Astrocyte (in vitro differentiated cells and primary cell): ENCODE measurements at regions not wholly inside any gene's neighbourhood (a gene's known extent, or its start where the extent isn't known, plus 50 kb on each side); places are given as distances from the start of the nearest gene placed in this dataset.

ENCODE experiments used
- DNase-seq: peaks from one replicate; pipeline ENCODE4 v3.0.0-alpha.2; 2010; ENCODE audit warnings: low read depth
- FAIRE-seq: peaks from 2 replicates; lab custom pipeline; 2011; peaks lifted over from hg19 to GRCh38; lab: Jason Lieb, UNC
- H2AFZ ChIP-seq: 2 replicates; pipeline ENCODE4 v1.6.0; 2012; ENCODE audit warnings: low read depth, low read length, inconsistent platforms
- H3K27ac ChIP-seq: 2 replicates; pipeline ENCODE4 v1.5.1; 2011; ENCODE audit warnings: low read depth, low read length, inconsistent platforms
- H3K27me3 ChIP-seq: 2 replicates; pipeline ENCODE4 v1.6.0; 2011; ENCODE audit warnings: low read length, inconsistent platforms; ENCODE audit not compliant: insufficient read depth
- H3K36me3 ChIP-seq: 2 replicates; pipeline ENCODE4 v1.5.1; 2011; ENCODE audit warnings: low read length, inconsistent platforms; ENCODE audit not compliant: insufficient read depth
- H3K4me1 ChIP-seq: 2 replicates; pipeline ENCODE4 v1.5.1; 2011; ENCODE audit warnings: low read length, inconsistent platforms; ENCODE audit not compliant: insufficient read depth
- H3K4me2 ChIP-seq: 2 replicates; pipeline ENCODE4 v1.6.0; 2012; ENCODE audit warnings: low read length, inconsistent platforms
- H3K4me3 ChIP-seq: 2 replicates; pipeline ENCODE4 v1.5.1; 2011; ENCODE audit warnings: low read depth, mild to moderate bottlenecking, low read length, inconsistent platforms; ENCODE audit not compliant: insufficient read depth
- H3K79me2 ChIP-seq: 2 replicates; pipeline ENCODE4 v1.6.0; 2012; ENCODE audit warnings: mild to moderate bottlenecking, low read length, inconsistent platforms; ENCODE audit not compliant: insufficient read depth
- H3K9ac ChIP-seq: 2 replicates; pipeline ENCODE4 v1.6.0; 2012; ENCODE audit warnings: mild to moderate bottlenecking, low read length, inconsistent platforms
- H3K9me3 ChIP-seq: 2 replicates; pipeline ENCODE4 v1.5.1; 2012; ENCODE audit warnings: low read depth, mild to moderate bottlenecking, low read length, inconsistent platforms; ENCODE audit not compliant: insufficient read depth
- H4K20me1 ChIP-seq: 2 replicates; pipeline ENCODE4 v1.6.0; 2012; ENCODE audit warnings: low read length, inconsistent platforms; ENCODE audit not compliant: insufficient read depth
- H3K27ac Mint-ChIP-seq: one replicate; pipeline ENCODE4 v1.8.0; 2021; ENCODE audit warnings: mild to moderate bottlenecking, mixed read lengths; ENCODE audit not compliant: unreplicated experiment
- H3K27me3 Mint-ChIP-seq: one replicate; pipeline ENCODE4 v1.8.0; 2021; ENCODE audit warnings: low read depth, mixed read lengths; ENCODE audit not compliant: unreplicated experiment
- H3K36me3 Mint-ChIP-seq: one replicate; pipeline ENCODE4 v1.8.0; 2021; ENCODE audit warnings: low read depth, mixed read lengths; ENCODE audit not compliant: unreplicated experiment
- H3K4me1 Mint-ChIP-seq: one replicate; pipeline ENCODE4 v1.8.0; 2021; ENCODE audit warnings: low read depth, mixed read lengths; ENCODE audit not compliant: unreplicated experiment
- H3K4me3 Mint-ChIP-seq: one replicate; pipeline ENCODE4 v1.8.0; 2021; ENCODE audit warnings: mild to moderate bottlenecking, moderate library complexity, mixed read lengths; ENCODE audit not compliant: unreplicated experiment
- H3K9me3 Mint-ChIP-seq: one replicate; pipeline ENCODE4 v1.8.0; 2021; ENCODE audit warnings: mild to moderate bottlenecking, mixed read lengths; ENCODE audit not compliant: unreplicated experiment
- EZH2 ChIP-seq: IDR thresholded peaks from 2 replicates; pipeline ENCODE4 v1.6.1; 2012; ENCODE audit warnings: mild to moderate bottlenecking, low read length, inconsistent platforms; ENCODE audit not compliant: insufficient read depth
- TF ChIP-seq, protein P1 (sequence below): IDR thresholded peaks from 2 replicates; pipeline ENCODE4 v1.5.1; 2011; ENCODE audit warnings: low read depth, mild to moderate bottlenecking, inconsistent platforms, low read length, moderate library complexity; ENCODE audit not compliant: insufficient read depth

DNA sequence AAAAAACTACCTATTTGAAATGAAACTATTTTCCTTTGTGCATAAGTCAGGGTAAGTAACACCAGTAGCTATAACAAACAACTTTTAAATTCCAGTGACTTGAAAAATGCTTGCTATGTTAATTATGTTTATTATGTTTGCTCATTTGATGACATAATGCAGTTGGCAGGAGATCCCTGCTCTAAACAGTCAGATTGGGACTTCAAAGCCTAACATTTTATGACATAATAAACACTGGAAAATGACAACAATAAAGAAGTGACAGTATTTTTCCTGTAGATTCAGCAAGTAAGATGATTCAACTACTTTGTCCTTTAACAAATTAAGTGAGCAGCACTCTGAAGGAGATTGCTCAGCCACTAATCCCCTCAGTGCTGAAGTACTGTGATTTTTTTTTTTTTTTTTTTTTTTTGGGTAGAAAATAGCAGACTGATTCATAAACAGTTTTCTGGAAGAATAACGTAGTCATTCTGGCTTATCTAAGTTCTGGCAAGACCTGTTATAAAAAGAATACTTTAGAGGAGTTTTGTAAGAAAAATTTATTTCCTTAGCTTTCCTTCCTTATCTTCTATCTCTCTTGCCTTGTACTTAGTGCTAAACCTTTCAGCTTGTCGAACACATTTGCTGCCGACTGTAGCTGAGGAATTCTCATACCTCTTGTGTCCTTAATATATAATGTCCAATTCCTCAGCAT lies 207.2 kb downstream of the PTGER3 start:
- no peak for DNase-seq
- H3K27ac ChIP-seq, result no peak overlapping the region
- no peak for FAIRE-seq
- no peaks in the 10 kb centered on the region for H3K36me3 ChIP-seq
- TF ChIP-seq EZH2, result no peak
- TF ChIP-seq, protein P1, sequence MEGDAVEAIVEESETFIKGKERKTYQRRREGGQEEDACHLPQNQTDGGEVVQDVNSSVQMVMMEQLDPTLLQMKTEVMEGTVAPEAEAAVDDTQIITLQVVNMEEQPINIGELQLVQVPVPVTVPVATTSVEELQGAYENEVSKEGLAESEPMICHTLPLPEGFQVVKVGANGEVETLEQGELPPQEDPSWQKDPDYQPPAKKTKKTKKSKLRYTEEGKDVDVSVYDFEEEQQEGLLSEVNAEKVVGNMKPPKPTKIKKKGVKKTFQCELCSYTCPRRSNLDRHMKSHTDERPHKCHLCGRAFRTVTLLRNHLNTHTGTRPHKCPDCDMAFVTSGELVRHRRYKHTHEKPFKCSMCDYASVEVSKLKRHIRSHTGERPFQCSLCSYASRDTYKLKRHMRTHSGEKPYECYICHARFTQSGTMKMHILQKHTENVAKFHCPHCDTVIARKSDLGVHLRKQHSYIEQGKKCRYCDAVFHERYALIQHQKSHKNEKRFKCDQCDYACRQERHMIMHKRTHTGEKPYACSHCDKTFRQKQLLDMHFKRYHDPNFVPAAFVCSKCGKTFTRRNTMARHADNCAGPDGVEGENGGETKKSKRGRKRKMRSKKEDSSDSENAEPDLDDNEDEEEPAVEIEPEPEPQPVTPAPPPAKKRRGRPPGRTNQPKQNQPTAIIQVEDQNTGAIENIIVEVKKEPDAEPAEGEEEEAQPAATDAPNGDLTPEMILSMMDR, result no peak
- no peaks in the 10 kb centered on the region for H3K4me1 ChIP-seq
- peaks cover 1% of the 10 kb centered on the region for H3K9me3 Mint-ChIP-seq
- H3K4me3 ChIP-seq, result no peak overlapping the region
- H2AFZ ChIP-seq, result no peak overlapping the region
- H3K4me2 ChIP-seq, result no peak overlapping the region
- H3K27ac Mint-ChIP-seq, result no peak overlapping the region
- H3K27me3 Mint-ChIP-seq, result no peaks in the 10 kb centered on the region
- H3K79me2 ChIP-seq, result no peaks in the 10 kb centered on the region
- no peaks in the 10 kb centered on the region for H4K20me1 ChIP-seq
- H3K27me3 ChIP-seq, result no peaks in the 10 kb centered on the region
- no peaks in the 10 kb centered on the region for H3K9me3 ChIP-seq
- no peaks in the 10 kb centered on the region for H3K36me3 Mint-ChIP-seq
- no peak overlapping the region for H3K4me3 Mint-ChIP-seq
- no peak overlapping the region for H3K9ac ChIP-seq
- H3K4me1 Mint-ChIP-seq, result peaks cover 14% of the 10 kb centered on the region

DNA sequence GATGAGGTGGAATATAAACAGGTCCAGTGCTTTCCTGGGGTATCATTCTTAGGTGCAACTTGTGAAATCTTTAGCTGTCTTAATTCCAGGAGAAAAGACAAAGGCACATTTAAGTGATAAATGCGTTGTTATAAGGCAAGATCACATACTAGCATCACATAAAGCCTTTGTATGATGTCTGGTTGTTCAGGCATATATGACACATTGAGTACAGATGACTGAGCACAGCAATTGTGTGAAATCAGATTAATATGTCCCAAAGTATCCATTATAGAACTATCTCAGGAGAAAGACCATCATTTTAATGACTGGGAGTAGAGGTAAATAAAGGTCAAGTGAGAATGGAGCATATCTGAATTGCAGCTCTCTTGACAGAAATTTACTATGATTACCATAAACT lies 205.1 kb downstream of the PTGER3 start:
- Histone ChIP-seq H3K9ac (no peak overlapping the region), H3K9me3 (no peaks in the 10 kb centered on the region), H3K79me2 (no peaks in the 10 kb centered on the region), H3K4me2 (no peak overlapping the region), H3K4me3 (no peak overlapping the region), H2AFZ (no peak overlapping the region), H3K36me3 (no peaks in the 10 kb centered on the region), H3K4me1 (no peaks in the 10 kb centered on the region), H4K20me1 (no peaks in the 10 kb centered on the region), H3K27ac (no peak overlapping the region), H3K27me3 (no peaks in the 10 kb centered on the region)
- no peak for FAIRE-seq
- DNase-seq, result no peak
- Mint-ChIP-seq H3K27ac (no peak overlapping the region), H3K4me1 (peaks cover 14% of the 10 kb centered on the region), H3K36me3 (no peaks in the 10 kb centered on the region), H3K4me3 (no peak overlapping the region), H3K9me3 (peaks cover 1% of the 10 kb centered on the region), H3K27me3 (no peaks in the 10 kb centered on the region)
- TF ChIP-seq, protein P1, result no peak
- no peak for TF ChIP-seq EZH2

DNA sequence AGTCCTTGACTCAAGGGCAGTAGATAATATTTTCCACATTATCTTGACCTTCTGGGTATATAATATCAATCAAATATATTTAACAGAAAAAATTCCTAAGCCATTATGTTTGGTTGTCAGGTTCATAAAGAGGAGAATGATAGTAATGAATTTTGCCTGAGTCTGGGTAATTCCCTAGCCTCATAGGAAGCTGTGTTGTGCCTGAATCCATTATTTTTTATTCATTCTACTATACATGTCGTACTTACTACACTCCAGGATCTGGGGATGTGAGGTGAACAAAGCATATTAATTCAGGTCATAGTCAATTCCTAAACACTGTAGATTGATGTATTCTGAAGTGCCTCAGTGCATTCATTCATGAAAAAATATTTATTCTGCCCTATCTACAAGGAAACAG lies 204.2 kb downstream of the PTGER3 start:
- no peak for FAIRE-seq
- H3K4me3 Mint-ChIP-seq, result no peak overlapping the region
- Histone ChIP-seq H3K27me3 (no peaks in the 10 kb centered on the region), H3K4me2 (no peak overlapping the region), H3K36me3 (no peaks in the 10 kb centered on the region), H2AFZ (no peak overlapping the region), H3K79me2 (no peaks in the 10 kb centered on the region), H3K4me3 (no peak overlapping the region), H3K9ac (no peak overlapping the region), H3K4me1 (no peaks in the 10 kb centered on the region), H3K27ac (no peak overlapping the region), H4K20me1 (no peaks in the 10 kb centered on the region), H3K9me3 (no peaks in the 10 kb centered on the region)
- H3K27ac Mint-ChIP-seq, result no peak overlapping the region
- TF ChIP-seq EZH2, result no peak
- TF ChIP-seq, protein P1, result no peak
- H3K27me3 Mint-ChIP-seq, result no peaks in the 10 kb centered on the region
- no peaks in the 10 kb centered on the region for H3K36me3 Mint-ChIP-seq
- peaks cover 1% of the 10 kb centered on the region for H3K9me3 Mint-ChIP-seq
- H3K4me1 Mint-ChIP-seq, result peaks cover 14% of the 10 kb centered on the region
- no peak for DNase-seq
